ENCODE measurements at regions not wholly inside any gene's neighbourhood (a gene's known extent, or its start where the extent isn't known, plus 50 kb on each side); places are given as distances from the start of the nearest gene placed in this dataset.
"Not testable (repeated sequence)": the region's sequence is repeated elsewhere in the genome, so short reads cannot be mapped to it uniquely, and the experiment has no call there.

GRCh38 chr6:12602951-12603672 is 113.5 kb upstream of the PHACTR1 start:
- CTCF ChIA-PET = no interaction called here
- POLR2A ChIA-PET = no interaction called here

DNA sequence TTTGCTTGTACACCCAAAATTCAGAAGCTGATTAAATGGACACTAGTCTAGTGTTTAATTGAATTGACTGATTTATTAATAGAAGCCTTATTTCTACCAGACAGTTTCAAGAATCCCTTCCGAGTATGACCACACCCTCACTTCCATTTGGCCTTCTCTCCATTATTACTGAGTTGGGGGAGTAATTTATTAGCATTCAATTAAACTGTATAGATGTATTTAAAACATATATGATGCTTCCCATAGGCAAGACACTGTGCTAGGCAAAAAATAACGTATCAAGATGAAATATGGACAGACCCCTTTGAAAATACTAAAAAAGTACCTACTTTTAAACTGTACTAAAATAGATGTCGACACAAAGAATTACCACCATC is 112.9 kb upstream of the PHACTR1 start:
- CTCF ChIA-PET = no interaction called here

GRCh38 chr6:12605888-12606345 is 110.7 kb upstream of the PHACTR1 start:
- ChIA-PET POLR2A (no interaction called here), CTCF (no interaction called here)

More for the DNA sequence above, 112.9 kb upstream of the PHACTR1 start:
- POLR2A ChIA-PET = no interaction called here

- CTCF ChIA-PET = no interaction called here
These were observed 110.0 kb upstream of the PHACTR1 start for GRCh38 chr6:12606616-12607015.

DNA sequence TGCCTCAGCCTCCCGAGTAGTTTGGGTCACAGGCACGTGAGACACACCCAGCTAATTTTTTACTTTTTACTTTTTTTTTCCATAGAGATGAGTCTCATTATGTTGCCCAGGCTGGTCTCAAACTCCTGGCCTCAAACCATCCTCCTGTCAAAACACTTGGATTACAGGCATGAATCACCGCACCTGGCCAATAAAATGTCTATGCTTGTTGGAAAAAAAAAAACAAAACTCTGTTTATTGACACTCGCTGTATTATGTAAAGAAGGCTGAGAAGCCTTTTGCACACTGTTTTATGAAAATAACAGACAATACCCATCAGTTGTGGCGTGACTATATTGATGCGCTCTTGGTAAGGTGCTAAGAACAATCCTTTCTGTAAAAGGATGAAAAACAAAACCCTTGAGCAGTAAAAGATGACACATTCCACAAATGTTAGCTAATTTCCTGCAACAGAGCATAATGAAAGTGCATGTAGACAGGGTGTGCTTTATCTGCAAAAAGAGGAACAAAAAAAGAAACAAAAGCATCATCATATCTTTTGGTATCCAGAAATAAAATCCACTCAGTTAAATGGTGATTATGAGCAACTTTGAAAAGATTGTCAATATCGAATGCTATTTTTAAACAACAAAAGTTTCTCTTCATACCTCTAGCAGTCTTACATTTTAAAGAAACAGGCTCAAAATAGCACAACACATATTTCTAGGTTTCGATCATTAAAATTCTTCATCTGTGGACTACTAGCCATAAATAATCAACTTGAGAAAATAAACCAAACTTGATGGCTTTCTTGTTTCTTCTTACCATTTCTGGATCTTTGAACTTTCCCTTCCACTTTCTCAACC is 108.3 kb upstream of the PHACTR1 start:
- ChIA-PET POLR2A (no interaction called here), CTCF (no interaction called here)

More at GRCh38 chr6:12606616-12607015, 110.0 kb upstream of the PHACTR1 start:
- POLR2A ChIA-PET = no interaction called here

DNA sequence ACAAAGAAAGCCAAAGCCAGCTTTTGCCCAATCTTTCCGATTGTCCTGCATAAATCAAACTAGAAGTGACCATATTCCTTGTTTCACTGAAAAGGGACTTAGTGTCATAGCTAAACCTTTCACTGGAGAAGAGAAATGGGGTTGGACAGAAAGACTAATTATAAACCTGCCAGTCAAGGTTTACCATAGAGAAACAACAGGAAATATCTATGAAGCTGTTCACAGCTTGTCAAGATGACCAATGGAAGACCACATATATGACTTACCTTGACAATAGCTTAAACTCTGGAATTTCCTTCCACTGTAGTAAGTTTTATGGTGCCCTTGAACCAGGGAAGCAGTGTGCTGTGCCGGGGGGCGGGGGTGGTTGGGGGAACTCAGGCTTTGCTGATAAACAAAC is 107.7 kb upstream of the PHACTR1 start:
- CTCF ChIA-PET = no interaction called here
- POLR2A ChIA-PET = no interaction called here

DNA sequence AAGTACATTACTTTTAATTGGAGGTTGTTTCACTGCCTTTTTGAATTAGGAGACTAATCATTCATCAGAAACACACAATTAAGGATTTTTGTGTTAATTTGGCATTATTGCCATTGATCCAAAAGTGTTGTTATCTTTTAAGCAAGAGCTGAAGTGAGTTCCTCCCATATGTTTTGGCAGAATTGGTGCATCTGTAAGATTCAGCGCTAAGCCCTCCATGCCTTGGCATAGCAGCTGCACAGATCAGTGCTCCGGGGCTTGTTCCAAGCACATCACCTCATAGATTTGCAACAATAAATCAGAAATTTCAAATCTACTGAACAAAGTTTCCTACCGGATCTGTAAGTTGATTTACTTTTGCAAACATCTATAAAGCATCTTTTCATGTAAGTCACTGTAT is 106.8 kb upstream of the PHACTR1 start:
- POLR2A ChIA-PET = no interaction called here
- CTCF ChIA-PET = no interaction called here

DNA sequence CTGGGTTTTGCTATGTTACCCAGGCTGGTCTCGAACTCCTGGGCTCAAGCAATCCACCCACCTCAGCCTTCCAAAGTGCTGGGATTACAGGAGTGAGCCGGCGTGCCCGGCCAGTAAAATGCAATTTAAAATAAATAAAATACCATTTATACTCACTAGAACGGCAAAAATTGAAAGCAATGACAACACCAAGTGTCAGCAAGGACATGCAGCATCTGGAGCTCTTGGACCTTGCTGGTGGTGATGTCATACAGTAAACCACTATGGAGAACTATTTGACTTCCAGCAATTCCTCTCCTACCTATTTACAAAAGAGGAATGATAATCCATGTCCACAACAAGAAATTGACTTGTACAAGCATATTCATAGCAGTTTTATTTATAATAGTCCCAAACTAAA is 105.7 kb upstream of the PHACTR1 start:
- POLR2A ChIA-PET = no interaction called here
- CTCF ChIA-PET = no interaction called here

- CTCF ChIA-PET = no interaction called here
- POLR2A ChIA-PET = no interaction called here
These were observed 102.8 kb upstream of the PHACTR1 start for GRCh38 chr6:12613811-12614210.

GRCh38 chr6:12614456-12614855 is 102.1 kb upstream of the PHACTR1 start:
- ChIA-PET CTCF (no interaction called here), POLR2A (no interaction called here)

GRCh38 chr6:12618296-12618695 is 98.3 kb upstream of the PHACTR1 start:
- CTCF ChIA-PET = no interaction called here
- POLR2A ChIA-PET = no interaction called here

- POLR2A ChIA-PET = no interaction called here
- CTCF ChIA-PET = no interaction called here
These were observed 94.8 kb upstream of the PHACTR1 start for GRCh38 chr6:12621754-12622153.

DNA sequence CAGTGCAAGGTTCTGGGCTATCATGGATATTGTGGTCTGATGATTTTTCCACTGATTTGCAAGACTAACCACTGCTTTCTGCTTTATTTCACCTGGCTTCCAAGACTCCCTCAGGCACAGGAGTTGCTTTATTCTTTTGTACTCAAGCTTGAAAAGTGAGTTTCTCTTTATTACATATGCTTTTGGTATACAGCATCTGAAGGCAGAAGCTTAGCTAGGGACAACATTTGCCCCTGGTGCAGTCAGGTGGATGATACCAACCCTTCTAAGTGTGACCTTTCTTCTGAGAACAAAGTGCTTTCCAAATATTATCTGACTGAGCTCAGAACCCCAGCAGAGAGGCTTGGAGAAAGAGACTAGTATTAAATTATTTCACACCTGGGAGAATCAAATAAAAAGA is 94.0 kb upstream of the PHACTR1 start:
- CTCF ChIA-PET = no interaction called here

DNA sequence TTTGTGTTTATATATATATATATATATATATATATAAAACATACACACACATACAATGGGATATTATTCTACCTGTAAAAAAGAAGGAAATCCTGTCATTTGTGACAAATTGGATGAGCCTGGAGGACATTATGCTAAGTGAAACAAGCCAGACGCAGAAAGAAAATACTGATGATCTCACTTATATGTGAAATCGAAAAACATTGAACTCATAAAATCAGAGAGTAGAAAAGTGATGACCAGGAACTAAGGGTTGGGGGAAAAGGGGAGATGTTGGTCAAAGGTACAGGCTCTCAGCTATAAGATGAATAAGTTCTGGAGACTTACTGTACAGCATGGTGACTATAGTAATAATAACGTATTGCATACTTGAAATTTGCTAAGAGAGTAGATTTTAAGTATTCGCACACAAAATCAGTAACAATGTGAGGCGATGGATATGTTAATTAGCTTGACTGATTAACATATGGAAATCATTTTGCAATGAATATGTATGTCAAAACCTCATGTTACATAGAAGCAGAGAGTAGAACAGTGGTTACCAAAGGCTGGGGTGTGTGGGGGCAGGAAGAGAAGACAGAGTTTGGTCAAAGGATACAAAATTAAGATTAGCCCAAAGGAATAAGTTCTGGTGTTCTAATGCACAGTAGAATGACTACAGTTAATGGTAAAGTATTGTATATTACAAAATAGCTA is 92.3 kb upstream of the PHACTR1 start:
- CTCF ChIA-PET = no interaction called here
- POLR2A ChIA-PET = no interaction called here

More for the DNA sequence above, 94.0 kb upstream of the PHACTR1 start:
- POLR2A ChIA-PET = no interaction called here

DNA sequence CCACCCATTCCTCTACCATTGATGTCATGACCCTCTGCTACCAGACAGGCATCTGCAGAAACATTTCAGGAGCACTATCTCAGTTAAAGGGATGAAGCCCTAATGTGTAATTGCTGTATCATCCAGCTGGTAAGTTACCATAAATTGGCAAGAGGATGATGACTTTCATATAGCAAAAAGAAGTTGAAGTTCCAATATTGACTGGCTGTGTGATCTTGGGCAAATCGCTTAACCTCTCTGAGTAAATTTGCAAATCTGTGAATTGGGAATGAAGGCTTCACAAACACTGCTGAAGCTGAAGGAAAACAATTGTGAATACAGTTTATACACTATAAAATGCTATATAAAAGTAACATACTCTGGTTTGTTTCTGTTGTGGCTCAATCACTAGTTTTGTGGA is 89.5 kb upstream of the PHACTR1 start:
- POLR2A ChIA-PET = no interaction called here

GRCh38 chr6:12628327-12628726 is 88.2 kb upstream of the PHACTR1 start:
- ChIA-PET CTCF (no interaction called here), POLR2A (no interaction called here)

More for the DNA sequence above, 89.5 kb upstream of the PHACTR1 start:
- CTCF ChIA-PET = no interaction called here

DNA sequence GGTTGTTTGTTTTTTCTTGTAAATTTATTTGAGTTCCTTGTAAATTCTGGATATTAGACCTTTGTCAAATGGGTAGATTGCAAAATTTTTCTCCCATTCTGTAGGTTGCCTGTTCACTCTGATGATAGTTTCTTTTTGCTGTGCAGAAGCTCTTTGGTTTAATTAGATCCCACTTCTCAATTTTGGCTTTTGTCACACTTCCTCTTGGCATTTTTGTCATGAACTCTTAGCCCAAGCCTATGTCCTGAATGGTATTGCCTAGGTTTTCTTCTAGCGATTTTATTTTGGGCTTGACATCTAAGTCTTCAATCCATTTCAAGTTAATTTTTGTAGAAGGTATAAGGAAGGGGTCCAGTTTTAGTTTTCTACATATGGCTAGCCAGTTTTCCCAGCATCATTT is 82.8 kb upstream of the PHACTR1 start:
- POLR2A ChIA-PET, CTCF ChIA-PET: not testable (repeated sequence)

- CTCF ChIA-PET = interaction anchor here (1.5 kb wide), 1 partner anchor 9 kb away, joined by 3 read pairs; no protein-coding TSS in a partner anchor
- POLR2A ChIA-PET = no interaction called here
These were observed 81.2 kb upstream of the PHACTR1 start for GRCh38 chr6:12635375-12635774.

GRCh38 chr6:12635813-12636212 is 80.8 kb upstream of the PHACTR1 start:
- POLR2A ChIA-PET = no interaction called here
- CTCF ChIA-PET = interaction anchor here (1.5 kb wide), 1 partner anchor 9 kb away, joined by 3 read pairs; no protein-coding TSS in a partner anchor

- ChIA-PET CTCF (no interaction called here), POLR2A (no interaction called here)
These were observed 80.2 kb upstream of the PHACTR1 start for GRCh38 chr6:12636336-12636735.
